ENCODE measurements at regions not wholly inside any gene's neighbourhood (a gene's known extent, or its start where the extent isn't known, plus 50 kb on each side); places are given as distances from the start of the nearest gene placed in this dataset.

DNA sequence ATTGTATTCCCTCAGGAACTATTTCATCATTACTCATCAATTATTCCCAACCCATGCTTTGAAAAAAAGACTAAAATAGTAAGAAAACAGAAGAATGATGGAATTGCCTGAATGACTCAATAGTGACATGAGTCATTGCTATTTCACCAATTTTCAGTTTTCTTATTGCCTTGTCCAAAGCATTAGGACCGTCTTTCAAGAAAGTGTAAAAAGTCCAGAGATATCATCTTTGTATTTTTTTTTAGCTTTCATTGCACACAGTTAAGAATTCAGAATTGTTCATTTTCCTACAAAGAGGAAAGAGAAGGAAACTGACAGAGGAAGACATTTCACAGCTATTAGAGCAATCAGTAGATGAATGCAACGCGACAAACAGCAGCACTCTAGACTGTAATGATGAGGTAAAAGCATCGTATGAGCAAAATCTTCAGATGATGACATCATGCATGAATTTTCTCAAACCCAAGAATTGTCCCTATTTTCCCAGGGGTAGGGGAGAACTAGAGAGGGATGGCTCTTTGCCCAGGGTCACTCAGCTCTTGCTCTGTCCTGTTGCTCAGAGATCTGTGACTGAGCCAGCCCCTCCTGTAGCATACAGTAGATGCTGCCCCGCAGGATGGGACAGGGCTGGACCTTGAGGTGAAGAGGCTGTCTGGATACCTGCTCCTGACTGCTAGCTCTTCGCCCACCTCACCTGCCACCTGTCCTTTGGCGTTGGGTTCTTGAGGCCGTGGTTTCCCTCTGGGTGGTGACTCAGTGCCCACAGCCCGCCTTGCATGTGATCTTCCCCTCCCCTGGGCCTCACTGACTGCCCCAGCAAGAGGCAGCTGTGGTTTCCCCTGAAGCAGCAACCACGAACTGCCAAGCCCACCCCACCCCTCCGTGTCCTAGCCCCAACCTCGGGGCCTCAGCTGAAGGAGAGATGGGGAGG, 84.8 kb downstream of the PPCDC start (continued):
- TF ChIP-seq, protein P1, sequence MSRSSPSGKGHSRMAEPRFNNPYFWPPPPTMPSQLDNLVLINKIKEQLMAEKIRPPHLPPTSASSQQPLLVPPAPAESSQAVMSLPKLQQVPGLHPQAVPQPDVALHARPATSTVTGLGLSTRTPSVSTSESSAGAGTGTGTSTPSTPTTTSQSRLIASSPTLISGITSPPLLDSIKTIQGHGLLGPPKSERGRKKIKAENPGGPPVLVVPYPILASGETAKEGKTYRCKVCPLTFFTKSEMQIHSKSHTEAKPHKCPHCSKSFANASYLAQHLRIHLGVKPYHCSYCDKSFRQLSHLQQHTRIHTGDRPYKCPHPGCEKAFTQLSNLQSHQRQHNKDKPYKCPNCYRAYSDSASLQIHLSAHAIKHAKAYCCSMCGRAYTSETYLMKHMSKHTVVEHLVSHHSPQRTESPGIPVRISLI (tag by site-specific recombination; IDR thresholded peaks at IDR 0.05) = peak; percentile 12; the same call in 1 of the 2 replicates
- TF ChIP-seq, protein P2, sequence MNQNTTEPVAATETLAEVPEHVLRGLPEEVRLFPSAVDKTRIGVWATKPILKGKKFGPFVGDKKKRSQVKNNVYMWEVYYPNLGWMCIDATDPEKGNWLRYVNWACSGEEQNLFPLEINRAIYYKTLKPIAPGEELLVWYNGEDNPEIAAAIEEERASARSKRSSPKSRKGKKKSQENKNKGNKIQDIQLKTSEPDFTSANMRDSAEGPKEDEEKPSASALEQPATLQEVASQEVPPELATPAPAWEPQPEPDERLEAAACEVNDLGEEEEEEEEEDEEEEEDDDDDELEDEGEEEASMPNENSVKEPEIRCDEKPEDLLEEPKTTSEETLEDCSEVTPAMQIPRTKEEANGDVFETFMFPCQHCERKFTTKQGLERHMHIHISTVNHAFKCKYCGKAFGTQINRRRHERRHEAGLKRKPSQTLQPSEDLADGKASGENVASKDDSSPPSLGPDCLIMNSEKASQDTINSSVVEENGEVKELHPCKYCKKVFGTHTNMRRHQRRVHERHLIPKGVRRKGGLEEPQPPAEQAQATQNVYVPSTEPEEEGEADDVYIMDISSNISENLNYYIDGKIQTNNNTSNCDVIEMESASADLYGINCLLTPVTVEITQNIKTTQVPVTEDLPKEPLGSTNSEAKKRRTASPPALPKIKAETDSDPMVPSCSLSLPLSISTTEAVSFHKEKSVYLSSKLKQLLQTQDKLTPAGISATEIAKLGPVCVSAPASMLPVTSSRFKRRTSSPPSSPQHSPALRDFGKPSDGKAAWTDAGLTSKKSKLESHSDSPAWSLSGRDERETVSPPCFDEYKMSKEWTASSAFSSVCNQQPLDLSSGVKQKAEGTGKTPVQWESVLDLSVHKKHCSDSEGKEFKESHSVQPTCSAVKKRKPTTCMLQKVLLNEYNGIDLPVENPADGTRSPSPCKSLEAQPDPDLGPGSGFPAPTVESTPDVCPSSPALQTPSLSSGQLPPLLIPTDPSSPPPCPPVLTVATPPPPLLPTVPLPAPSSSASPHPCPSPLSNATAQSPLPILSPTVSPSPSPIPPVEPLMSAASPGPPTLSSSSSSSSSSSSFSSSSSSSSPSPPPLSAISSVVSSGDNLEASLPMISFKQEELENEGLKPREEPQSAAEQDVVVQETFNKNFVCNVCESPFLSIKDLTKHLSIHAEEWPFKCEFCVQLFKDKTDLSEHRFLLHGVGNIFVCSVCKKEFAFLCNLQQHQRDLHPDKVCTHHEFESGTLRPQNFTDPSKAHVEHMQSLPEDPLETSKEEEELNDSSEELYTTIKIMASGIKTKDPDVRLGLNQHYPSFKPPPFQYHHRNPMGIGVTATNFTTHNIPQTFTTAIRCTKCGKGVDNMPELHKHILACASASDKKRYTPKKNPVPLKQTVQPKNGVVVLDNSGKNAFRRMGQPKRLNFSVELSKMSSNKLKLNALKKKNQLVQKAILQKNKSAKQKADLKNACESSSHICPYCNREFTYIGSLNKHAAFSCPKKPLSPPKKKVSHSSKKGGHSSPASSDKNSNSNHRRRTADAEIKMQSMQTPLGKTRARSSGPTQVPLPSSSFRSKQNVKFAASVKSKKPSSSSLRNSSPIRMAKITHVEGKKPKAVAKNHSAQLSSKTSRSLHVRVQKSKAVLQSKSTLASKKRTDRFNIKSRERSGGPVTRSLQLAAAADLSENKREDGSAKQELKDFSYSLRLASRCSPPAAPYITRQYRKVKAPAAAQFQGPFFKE (tag by site-specific recombination; IDR thresholded peaks at IDR 0.05; ENCODE audit: borderline replicate concordance) = no peak
- TF ChIP-seq ZNF366 (tag by site-specific recombination; conservative IDR thresholded peaks at IDR 0.05) (no peak), ZNF658 (tag by site-specific recombination; IDR thresholded peaks at IDR 0.05) (no peak), ZNF560 (tag by site-specific recombination; IDR thresholded peaks at IDR 0.05; ENCODE audit: borderline replicate concordance) (no peak), ZNF830 (tag by site-specific recombination; IDR thresholded peaks at IDR 0.05; ENCODE audit: low read depth) (no peak), ZNF521 (tag by site-specific recombination; IDR thresholded peaks at IDR 0.05) (no peak), ZNF248 (tag by site-specific recombination; IDR thresholded peaks at IDR 0.05) (no peak), IKZF3 (tag by site-specific recombination; IDR thresholded peaks at IDR 0.05) (no peak), ZFP3 (tag by site-specific recombination; IDR thresholded peaks at IDR 0.05; ENCODE audit: low read depth) (no peak), ZNF510 (tag by site-specific recombination; IDR thresholded peaks at IDR 0.05; ENCODE audit: insufficient replicate concordance) (no peak), BCL11A (tag by site-specific recombination; IDR thresholded peaks at IDR 0.05; ENCODE audit: low read depth) (no peak), KLF8 (tag by site-specific recombination; IDR thresholded peaks at IDR 0.05) (no peak), ZNF157 (tag by site-specific recombination; IDR thresholded peaks at IDR 0.05) (no peak), ZNF239 (tag by site-specific recombination; IDR thresholded peaks at IDR 0.05) (no peak), SP7 (tag by site-specific recombination; IDR thresholded peaks at IDR 0.05) (no peak; the same call in none of the 2 replicates), EGR2 (tag by site-specific recombination; IDR thresholded peaks at IDR 0.05; ENCODE audit: low read depth) (no peak), KLF9 (tag by site-specific recombination; IDR thresholded peaks at IDR 0.05; ENCODE audit: low read depth) (no peak)
- TF ChIP-seq, protein P3, sequence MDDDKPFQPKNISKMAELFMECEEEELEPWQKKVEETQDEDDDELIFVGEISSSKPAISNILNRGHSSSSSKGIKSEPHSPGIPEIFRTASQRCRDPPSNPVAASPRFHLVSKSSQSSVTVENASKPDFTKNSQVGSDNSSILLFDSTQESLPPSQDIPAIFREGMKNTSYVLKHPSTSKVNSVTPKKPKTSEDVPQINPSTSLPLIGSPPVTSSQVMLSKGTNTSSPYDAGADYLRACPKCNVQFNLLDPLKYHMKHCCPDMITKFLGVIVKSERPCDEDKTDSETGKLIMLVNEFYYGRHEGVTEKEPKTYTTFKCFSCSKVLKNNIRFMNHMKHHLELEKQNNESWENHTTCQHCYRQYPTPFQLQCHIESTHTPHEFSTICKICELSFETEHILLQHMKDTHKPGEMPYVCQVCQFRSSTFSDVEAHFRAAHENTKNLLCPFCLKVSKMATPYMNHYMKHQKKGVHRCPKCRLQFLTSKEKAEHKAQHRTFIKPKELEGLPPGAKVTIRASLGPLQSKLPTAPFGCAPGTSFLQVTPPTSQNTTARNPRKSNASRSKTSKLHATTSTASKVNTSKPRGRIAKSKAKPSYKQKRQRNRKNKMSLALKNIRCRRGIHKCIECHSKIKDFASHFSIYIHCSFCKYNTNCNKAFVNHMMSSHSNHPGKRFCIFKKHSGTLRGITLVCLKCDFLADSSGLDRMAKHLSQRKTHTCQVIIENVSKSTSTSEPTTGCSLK (tag by site-specific recombination; IDR thresholded peaks at IDR 0.05) = no peak
- TF ChIP-seq, protein P4, sequence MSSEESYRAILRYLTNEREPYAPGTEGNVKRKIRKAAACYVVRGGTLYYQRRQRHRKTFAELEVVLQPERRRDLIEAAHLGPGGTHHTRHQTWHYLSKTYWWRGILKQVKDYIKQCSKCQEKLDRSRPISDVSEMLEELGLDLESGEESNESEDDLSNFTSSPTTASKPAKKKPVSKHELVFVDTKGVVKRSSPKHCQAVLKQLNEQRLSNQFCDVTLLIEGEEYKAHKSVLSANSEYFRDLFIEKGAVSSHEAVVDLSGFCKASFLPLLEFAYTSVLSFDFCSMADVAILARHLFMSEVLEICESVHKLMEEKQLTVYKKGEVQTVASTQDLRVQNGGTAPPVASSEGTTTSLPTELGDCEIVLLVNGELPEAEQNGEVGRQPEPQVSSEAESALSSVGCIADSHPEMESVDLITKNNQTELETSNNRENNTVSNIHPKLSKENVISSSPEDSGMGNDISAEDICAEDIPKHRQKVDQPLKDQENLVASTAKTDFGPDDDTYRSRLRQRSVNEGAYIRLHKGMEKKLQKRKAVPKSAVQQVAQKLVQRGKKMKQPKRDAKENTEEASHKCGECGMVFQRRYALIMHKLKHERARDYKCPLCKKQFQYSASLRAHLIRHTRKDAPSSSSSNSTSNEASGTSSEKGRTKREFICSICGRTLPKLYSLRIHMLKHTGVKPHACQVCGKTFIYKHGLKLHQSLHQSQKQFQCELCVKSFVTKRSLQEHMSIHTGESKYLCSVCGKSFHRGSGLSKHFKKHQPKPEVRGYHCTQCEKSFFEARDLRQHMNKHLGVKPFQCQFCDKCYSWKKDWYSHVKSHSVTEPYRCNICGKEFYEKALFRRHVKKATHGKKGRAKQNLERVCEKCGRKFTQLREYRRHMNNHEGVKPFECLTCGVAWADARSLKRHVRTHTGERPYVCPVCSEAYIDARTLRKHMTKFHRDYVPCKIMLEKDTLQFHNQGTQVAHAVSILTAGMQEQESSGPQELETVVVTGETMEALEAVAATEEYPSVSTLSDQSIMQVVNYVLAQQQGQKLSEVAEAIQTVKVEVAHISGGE (tag by site-specific recombination; conservative IDR thresholded peaks at IDR 0.05; ENCODE audit: low read depth) = no peak
- TF ChIP-seq, protein P5, sequence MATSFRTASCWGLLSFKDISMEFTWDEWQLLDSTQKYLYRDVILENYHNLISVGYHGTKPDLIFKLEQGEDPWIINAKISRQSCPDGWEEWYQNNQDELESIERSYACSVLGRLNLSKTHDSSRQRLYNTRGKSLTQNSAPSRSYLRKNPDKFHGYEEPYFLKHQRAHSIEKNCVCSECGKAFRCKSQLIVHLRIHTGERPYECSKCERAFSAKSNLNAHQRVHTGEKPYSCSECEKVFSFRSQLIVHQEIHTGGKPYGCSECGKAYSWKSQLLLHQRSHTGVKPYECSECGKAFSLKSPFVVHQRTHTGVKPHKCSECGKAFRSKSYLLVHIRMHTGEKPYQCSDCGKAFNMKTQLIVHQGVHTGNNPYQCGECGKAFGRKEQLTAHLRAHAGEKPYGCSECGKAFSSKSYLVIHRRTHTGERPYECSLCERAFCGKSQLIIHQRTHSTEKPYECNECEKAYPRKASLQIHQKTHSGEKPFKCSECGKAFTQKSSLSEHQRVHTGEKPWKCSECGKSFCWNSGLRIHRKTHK (tag by site-specific recombination; IDR thresholded peaks at IDR 0.05) = no peak
- TF ChIP-seq, protein P6, sequence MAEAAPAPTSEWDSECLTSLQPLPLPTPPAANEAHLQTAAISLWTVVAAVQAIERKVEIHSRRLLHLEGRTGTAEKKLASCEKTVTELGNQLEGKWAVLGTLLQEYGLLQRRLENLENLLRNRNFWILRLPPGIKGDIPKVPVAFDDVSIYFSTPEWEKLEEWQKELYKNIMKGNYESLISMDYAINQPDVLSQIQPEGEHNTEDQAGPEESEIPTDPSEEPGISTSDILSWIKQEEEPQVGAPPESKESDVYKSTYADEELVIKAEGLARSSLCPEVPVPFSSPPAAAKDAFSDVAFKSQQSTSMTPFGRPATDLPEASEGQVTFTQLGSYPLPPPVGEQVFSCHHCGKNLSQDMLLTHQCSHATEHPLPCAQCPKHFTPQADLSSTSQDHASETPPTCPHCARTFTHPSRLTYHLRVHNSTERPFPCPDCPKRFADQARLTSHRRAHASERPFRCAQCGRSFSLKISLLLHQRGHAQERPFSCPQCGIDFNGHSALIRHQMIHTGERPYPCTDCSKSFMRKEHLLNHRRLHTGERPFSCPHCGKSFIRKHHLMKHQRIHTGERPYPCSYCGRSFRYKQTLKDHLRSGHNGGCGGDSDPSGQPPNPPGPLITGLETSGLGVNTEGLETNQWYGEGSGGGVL (tag by site-specific recombination; IDR thresholded peaks at IDR 0.05) = peak; percentile 90
